ENCODE measurements at regions not wholly inside any gene's neighbourhood (a gene's known extent, or its start where the extent isn't known, plus 50 kb on each side); places are given as distances from the start of the nearest gene placed in this dataset.

- TF ChIP-seq EZH2 (IDR thresholded peaks at IDR 0.05; ENCODE audit: borderline replicate concordance, control insufficient read depth, low read depth, low read length) (no peak), REST (IDR thresholded peaks at IDR 0.05; ENCODE audit: low read depth, low read length) (no peak), GABPA (IDR thresholded peaks at IDR 0.05; ENCODE audit: low read depth) (no peak), POLR2AphosphoS5 (IDR thresholded peaks at IDR 0.05; ENCODE audit: low read length) (no peak), NFIC (IDR thresholded peaks at IDR 0.05; ENCODE audit: low read depth, low read length) (no peak), HDAC2 (IDR thresholded peaks at IDR 0.05) (no peak), POLR2A (IDR thresholded peaks at IDR 0.05; ENCODE audit: low read depth, low read length) (no peak), CEBPB (IDR thresholded peaks at IDR 0.05; ENCODE audit: borderline replicate concordance in 1 of 2, low read depth in 2 of 2, low read length in 2 of 2) (no peak)
- TF ChIP-seq, protein P1, sequence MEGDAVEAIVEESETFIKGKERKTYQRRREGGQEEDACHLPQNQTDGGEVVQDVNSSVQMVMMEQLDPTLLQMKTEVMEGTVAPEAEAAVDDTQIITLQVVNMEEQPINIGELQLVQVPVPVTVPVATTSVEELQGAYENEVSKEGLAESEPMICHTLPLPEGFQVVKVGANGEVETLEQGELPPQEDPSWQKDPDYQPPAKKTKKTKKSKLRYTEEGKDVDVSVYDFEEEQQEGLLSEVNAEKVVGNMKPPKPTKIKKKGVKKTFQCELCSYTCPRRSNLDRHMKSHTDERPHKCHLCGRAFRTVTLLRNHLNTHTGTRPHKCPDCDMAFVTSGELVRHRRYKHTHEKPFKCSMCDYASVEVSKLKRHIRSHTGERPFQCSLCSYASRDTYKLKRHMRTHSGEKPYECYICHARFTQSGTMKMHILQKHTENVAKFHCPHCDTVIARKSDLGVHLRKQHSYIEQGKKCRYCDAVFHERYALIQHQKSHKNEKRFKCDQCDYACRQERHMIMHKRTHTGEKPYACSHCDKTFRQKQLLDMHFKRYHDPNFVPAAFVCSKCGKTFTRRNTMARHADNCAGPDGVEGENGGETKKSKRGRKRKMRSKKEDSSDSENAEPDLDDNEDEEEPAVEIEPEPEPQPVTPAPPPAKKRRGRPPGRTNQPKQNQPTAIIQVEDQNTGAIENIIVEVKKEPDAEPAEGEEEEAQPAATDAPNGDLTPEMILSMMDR (IDR thresholded peaks at IDR 0.05 in 2 of 3, conservative IDR thresholded peaks at IDR 0.05 in 1 of 3; ENCODE audit: control insufficient read depth in 2 of 3, extremely low read depth in 1 of 3, insufficient read depth in 1 of 3, low read depth in 3 of 3, low read length in 3 of 3): no peak
- TF ChIP-seq, protein P2, sequence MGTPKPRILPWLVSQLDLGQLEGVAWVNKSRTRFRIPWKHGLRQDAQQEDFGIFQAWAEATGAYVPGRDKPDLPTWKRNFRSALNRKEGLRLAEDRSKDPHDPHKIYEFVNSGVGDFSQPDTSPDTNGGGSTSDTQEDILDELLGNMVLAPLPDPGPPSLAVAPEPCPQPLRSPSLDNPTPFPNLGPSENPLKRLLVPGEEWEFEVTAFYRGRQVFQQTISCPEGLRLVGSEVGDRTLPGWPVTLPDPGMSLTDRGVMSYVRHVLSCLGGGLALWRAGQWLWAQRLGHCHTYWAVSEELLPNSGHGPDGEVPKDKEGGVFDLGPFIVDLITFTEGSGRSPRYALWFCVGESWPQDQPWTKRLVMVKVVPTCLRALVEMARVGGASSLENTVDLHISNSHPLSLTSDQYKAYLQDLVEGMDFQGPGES (IDR thresholded peaks at IDR 0.05): no peak
Observed at GRCh38 chr1:192879406-192879805, 70.6 kb downstream of the RGS2 start.

Measured in GM12878 (cell line).